GM12872 (cell line): ENCODE measurements at regions not wholly inside any gene's neighbourhood (a gene's known extent, or its start where the extent isn't known, plus 50 kb on each side); places are given as distances from the start of the nearest gene placed in this dataset.

Source experiments
- TF ChIP-seq, protein P1 (sequence below): IDR thresholded peaks from 3 replicates; pipeline ENCODE4 v1.5.1; 2011; ENCODE audit warnings: low read depth, mild to moderate bottlenecking, low read length, moderate library complexity; ENCODE audit not compliant: insufficient read depth

DNA sequence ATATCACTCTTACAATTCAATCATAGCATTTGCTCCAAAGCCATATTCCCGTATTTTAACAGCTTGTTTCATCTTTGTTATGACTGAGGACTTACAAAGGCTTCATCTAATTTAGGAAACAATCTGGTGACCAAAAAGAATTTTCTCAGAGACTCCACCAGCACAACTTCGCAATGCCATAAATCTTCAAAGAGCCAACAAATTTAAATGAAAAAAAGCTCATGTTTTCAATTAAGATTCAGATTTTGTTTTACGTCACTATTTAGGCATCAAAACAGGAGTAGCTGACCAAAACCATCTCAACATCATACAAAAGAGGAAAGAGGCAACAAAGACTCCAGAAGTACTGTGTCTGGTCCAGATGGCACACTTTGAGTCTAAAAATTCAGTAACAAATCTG, 373.3 kb downstream of the TTLL7 start:
- TF ChIP-seq, protein P1, sequence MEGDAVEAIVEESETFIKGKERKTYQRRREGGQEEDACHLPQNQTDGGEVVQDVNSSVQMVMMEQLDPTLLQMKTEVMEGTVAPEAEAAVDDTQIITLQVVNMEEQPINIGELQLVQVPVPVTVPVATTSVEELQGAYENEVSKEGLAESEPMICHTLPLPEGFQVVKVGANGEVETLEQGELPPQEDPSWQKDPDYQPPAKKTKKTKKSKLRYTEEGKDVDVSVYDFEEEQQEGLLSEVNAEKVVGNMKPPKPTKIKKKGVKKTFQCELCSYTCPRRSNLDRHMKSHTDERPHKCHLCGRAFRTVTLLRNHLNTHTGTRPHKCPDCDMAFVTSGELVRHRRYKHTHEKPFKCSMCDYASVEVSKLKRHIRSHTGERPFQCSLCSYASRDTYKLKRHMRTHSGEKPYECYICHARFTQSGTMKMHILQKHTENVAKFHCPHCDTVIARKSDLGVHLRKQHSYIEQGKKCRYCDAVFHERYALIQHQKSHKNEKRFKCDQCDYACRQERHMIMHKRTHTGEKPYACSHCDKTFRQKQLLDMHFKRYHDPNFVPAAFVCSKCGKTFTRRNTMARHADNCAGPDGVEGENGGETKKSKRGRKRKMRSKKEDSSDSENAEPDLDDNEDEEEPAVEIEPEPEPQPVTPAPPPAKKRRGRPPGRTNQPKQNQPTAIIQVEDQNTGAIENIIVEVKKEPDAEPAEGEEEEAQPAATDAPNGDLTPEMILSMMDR = no peak

DNA sequence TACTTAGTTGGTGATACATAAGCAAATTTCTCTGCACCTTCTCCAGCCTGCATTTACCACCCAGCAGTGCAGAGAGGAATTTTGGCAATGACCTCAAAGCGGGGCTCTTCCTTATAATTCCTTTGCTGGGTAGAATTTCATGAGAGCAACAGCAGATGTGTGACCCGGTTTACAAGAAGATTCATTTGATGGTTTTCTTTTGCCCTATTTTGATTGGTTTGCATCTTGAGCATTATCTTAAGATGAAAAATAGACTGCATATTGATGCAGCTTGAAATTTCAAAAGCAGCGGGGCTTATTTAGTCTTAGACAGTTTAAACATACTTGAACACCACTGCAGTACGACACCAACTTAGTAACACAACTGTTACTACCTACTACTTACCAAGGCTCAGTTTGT, 378.9 kb downstream of the TTLL7 start:
- TF ChIP-seq, protein P1 = no peak

DNA sequence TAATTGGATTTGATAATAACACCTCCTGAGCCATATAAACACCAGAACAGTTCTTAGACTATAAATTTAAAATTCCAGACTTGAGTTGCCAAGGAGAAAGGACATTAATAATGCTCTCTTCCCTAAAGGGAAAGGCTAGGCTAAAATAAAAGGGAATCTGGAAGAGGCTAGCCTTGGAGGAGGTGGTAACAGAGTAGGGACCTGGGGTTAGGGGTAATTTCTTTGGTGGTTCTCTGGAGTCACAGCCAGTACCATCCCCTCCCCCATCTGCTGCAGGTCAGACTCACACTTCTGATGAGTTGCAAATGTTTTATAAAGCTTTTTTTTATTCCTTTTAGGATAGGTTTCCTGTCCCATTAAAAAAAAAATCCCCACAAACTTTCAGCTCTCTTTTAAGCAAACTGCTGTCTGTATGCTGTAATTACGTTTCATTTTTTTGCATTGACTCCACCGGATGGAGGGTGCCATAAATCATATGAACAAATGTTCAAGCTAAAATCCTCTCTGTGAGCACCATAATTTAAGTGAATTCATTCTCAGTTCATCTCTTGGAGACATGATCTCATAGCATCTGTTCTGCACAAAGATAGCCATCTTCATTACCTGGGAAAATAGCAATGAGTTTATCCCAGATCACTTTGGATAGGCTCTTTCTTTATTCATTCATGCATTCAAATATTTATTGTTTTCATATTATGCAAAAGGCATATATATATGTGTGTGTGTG, 379.6 kb downstream of the TTLL7 start:
- TF ChIP-seq, protein P1 = no peak

DNA sequence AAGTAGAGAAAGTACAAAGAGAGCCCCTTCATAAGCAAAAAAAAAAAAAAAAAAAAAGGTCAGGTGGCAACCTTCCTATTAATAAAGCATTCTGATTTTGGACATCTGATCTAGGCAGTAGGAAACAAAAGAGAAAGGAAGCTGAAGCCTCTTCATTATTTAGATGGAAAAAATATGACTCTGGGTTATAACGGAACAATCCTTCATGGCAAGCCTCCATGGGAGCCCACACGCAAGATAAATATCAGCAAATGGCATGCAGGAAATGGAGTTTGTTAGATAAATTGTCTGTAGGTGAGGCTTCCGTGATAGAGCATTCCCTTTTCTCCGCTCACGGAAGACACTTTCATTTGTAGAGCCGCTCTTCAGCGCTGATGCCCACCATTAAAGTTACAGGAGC, 381.0 kb downstream of the TTLL7 start:
- TF ChIP-seq, protein P1 = no peak

DNA sequence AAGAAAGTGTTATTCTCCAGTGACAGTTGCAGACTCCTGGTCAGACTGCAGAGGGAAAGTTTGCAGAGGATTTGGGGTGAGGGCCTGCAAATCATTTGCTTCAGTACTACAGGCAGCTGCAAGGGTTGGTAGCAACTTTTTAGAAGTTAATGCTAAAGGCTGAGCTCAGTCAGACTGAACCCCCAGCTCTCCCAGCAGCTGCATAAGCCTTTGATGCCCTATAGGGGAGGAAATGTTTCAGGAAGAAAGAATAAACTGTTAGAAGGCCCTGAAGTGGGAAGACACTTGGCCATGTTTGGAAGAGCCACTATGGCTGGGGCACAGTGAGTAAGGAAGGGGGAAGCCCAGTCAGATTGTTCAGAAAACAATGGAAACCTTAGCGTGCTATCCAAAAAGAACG, 383.6 kb downstream of the TTLL7 start:
- TF ChIP-seq, protein P1 = no peak

DNA sequence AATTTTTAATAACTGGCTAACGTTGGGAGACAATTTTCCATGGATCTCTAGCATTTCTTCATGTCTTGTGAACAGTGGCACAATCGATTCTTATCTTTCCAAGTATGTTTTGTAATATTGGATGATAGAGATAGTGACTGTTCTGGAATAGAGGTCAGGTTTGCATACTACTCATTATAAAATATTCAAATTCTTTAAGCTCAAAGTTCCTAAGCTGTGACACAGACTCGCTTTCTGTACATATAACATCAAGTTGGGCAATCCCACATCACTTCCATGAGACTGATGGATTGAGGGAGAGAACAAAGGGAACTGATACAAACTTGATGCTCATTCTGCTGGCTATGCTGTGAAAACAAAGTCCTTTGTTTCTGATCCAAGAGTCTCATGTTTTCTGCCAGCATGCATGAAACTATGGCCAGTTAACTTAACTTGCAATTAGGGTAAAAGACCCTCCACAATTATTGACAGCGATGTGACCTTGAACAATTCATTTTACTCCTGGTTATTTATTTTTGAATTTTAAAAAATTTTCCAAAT, 392.4 kb downstream of the TTLL7 start:
- TF ChIP-seq, protein P1 = no peak

DNA sequence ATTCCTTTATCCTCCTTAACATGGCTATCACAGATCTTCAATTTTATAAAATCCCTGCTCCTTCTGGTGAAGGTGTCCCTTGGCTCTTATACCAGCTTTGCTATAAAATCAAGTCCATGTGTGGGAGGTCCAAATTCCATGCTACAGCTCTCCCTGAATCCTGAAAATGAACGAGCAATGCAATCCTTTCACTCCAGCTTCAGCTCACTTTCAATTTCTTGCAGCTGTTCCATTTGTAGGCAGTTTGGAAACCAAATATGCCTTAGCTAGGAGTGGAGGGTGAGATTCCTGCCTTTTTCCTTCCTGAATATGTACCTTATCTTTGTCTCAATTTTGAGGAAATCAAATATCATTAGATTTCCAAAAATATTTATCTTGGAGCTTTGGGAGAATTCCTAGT, 402.6 kb downstream of the TTLL7 start:
- TF ChIP-seq, protein P1 = no peak
